ENCODE measurements at regions not wholly inside any gene's neighbourhood (a gene's known extent, or its start where the extent isn't known, plus 50 kb on each side); places are given as distances from the start of the nearest gene placed in this dataset.
"Not testable (repeated sequence)": the region's sequence is repeated elsewhere in the genome, so short reads cannot be mapped to it uniquely, and the experiment has no call there.

- no peak overlapping the region for H3K4me3 ChIP-seq (replicated peaks in 1 of 2; ENCODE audit: low read depth in 2 of 2, low read length in 2 of 2)
- TF ChIP-seq CTCF (IDR thresholded peaks at IDR 0.05; ENCODE audit: low read depth, low read length), result no peak
- DNase-seq (ENCODE audit: low read depth in 2 of 2), result no peak
These were observed 142.8 kb upstream of the EGR2 start for GRCh38 chr10:62958980-62959379.

DNA sequence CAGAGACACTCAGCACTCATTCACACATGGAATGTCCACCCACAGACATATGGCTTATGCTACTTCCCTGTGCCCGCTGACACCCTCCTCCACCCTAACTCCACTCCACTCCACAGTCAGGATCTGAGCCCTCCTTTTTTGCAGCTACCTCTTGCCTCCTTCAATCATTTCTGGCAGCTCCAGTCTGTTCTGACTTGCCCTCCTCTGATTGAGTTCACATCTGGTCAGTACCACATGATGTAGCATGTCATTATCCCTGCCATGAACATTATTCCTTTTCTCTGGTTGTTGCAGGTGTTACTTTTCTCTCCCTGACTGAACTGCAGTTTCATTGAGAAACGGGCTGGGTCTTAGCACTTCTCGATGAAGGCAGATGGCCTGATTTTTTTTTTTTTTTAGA lies 130.1 kb upstream of the EGR2 start:
- TF ChIP-seq CTCF (IDR thresholded peaks at IDR 0.05; ENCODE audit: low read depth, low read length), result no peak
- no peak for DNase-seq (ENCODE audit: low read depth in 2 of 2)

DNA sequence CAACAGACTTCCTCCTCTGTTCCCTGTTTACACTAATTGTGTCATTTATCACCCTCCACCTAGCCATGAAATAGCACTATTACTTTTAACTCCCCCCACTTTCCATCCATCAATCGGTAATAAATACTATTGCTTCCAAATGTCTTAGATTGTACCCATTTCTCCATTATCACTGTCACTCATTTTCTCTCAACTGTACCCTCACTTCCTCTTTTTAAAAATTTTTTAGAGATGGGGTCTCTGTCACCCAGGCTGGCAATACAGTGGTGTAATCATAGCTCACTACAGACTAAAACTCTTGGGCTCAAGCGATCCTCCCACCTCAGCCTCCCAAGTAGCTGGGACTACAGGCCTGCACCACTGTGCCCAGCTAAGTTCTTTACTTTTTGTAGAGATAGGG lies 123.5 kb upstream of the EGR2 start:
- DNase-seq (ENCODE audit: low read depth in 2 of 2), result no peak
- TF ChIP-seq CTCF (IDR thresholded peaks at IDR 0.05; ENCODE audit: low read depth, low read length), result no peak
- H3K4me3 ChIP-seq (replicated peaks in 1 of 2; ENCODE audit: low read depth in 2 of 2, low read length in 2 of 2), result no peak overlapping the region

More for the DNA sequence above, 130.1 kb upstream of the EGR2 start:
- H3K4me3 ChIP-seq (replicated peaks in 1 of 2; ENCODE audit: low read depth in 2 of 2, low read length in 2 of 2), result no peak overlapping the region

GRCh38 chr10:62938672-62939071 lies 122.5 kb upstream of the EGR2 start:
- no peak for DNase-seq (ENCODE audit: low read depth in 2 of 2)
- H3K4me3 ChIP-seq (replicated peaks in 1 of 2; ENCODE audit: low read depth in 2 of 2, low read length in 2 of 2), result no peak overlapping the region
- no peak for TF ChIP-seq CTCF (IDR thresholded peaks at IDR 0.05; ENCODE audit: low read depth, low read length)

- no peak overlapping the region for H3K4me3 ChIP-seq (replicated peaks in 1 of 2; ENCODE audit: low read depth in 2 of 2, low read length in 2 of 2)
- no peak for DNase-seq (ENCODE audit: low read depth in 2 of 2)
- no peak for TF ChIP-seq CTCF (IDR thresholded peaks at IDR 0.05; ENCODE audit: low read depth, low read length)
These were observed 121.5 kb upstream of the EGR2 start for GRCh38 chr10:62937674-62938073.

DNA sequence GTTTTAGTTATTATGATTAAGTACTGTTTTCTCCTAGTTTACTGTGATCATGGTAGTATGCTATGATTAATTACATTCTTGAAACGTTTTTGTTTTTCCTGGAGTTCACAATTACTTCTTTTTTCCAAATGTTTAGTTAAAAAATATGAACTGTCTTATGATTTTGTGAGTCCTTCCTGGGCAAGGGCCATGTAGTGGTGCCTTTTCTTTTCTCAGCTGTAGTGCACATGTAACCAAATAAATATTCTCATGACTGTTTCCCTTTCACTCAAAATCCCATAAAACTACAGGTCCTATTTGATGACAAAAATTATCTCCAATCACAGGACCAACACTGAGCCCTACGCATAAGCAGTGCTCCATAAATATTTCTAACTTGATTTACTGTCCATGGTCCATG lies 118.9 kb upstream of the EGR2 start:
- DNase-seq (ENCODE audit: low read depth in 2 of 2), result no peak
- no peak overlapping the region for H3K4me3 ChIP-seq (replicated peaks in 1 of 2; ENCODE audit: low read depth in 2 of 2, low read length in 2 of 2)
- no peak for TF ChIP-seq CTCF (IDR thresholded peaks at IDR 0.05; ENCODE audit: low read depth, low read length)

DNA sequence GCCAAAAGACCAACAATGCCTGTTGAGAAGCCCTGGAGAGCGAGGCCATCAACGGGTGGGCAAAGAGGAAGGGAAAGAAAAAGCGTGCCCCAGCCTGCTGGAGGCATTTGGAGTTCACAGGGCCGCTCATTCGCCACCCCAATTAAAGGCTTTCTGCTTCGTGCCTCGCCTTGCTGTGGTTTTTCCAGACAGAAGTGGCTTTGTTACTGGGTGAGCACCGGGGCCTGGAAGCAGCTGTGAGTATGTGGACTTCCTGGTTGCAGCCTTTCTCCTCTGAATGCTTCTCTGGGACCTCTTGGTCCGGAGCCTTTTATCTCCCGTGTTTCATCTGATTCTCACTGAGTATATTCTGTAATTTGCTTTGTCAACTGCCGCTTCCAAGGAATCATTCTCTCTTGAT lies 118.1 kb upstream of the EGR2 start:
- H3K4me3 ChIP-seq (replicated peaks in 1 of 2; ENCODE audit: low read depth in 2 of 2, low read length in 2 of 2), result no peak overlapping the region
- DNase-seq (ENCODE audit: low read depth in 2 of 2), result no peak
- no peak for TF ChIP-seq CTCF (IDR thresholded peaks at IDR 0.05; ENCODE audit: low read depth, low read length)

DNA sequence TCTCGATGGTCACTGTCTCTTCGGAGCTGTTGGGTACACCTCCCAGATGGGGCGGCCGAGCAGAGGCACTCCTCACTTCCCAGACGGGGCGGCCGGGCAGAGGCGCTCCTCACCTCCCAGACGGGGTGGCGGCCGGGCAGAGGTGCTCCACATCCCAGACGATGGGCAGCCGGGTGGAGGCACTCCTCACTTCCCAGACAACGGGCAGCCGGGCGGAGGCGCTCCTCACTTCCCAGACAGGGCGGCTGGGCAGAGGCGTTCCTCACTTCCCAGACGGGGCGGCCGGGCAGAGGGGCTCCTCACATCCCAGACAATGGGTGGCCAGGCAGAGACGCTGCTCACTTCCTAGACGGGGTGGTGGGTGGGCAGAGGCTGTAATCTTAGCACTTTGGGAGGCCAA lies 112.6 kb upstream of the EGR2 start:
- DNase-seq (ENCODE audit: low read depth in 2 of 2); H3K4me3 ChIP-seq (replicated peaks in 1 of 2; ENCODE audit: low read depth in 2 of 2, low read length in 2 of 2): not testable (repeated sequence)
